GM18517 (cell line): ENCODE measurements at regions not wholly inside any gene's neighbourhood (a gene's known extent, or its start where the extent isn't known, plus 50 kb on each side); places are given as distances from the start of the nearest gene placed in this dataset.
"Not testable (repeated sequence)": the region's sequence is repeated elsewhere in the genome, so short reads cannot be mapped to it uniquely, and the experiment has no call there.

Source experiments
- ATAC-seq: cut with Tn5 transposase; IDR thresholded peaks from one replicate; pipeline ENCODE4 v1.9.1; 2021; ENCODE audit warnings: mild to moderate bottlenecking, moderate library complexity; ENCODE audit not compliant: unreplicated experiment

GRCh38 chr7:149683898-149684297 lies 89.5 kb downstream of the ZNF467 start:
- no peak for ATAC-seq

DNA sequence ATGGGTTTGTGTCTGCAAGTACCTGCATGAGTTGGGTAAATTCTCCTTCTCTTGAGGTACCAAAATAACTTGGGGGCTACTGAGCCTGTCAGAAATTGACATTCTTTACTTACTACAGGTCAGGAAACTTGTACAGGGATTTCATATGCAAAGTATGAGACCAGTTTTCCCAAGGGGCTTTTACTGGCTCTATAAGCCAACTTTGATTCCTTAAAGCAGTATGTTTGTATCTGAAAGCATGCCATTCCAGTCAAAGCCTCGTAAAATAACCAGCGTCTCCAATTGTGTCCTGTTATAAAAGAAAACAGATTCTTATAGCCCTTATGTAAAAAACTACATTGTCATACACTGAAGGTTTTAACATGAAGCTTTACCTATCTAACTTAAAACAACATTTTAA lies 90.2 kb downstream of the ZNF467 start:
- ATAC-seq = no peak

- ATAC-seq = no peak
These were observed 91.3 kb downstream of the ZNF467 start for GRCh38 chr7:149682038-149682437.

GRCh38 chr7:149681274-149681673 lies 92.1 kb downstream of the ZNF467 start:
- no peak for ATAC-seq

DNA sequence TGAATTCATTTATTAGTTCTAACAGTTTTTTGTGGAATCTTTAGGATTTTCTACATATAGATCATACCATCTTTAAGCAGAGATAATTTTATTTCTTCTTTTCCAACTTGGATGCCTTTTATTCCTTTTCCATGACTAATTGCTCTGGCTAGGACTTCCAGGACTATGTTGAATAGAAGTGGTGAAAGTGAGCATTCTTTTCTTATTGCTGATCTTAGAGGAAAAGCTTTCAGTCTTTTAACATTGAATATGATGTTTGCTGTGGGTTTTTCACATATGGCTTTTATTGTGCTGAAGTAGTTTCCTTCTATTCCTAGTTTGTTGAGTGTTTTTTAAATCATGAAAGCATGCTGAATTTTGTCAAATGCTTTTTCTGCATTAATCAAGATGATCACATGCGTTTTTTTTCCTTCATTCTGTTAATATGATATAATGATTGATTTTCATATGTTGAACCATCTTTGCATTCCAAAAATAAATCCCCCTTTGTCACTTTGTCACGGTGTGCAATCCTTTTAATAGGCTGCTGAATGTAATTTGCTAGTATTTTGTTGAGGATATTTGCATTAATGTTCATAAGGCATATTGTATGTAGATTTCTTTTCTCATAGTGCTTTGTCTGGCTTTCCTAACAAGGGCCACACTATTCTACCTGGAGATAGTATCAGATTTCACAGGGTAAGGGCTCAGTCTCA lies 92.9 kb downstream of the ZNF467 start:
- no peak for ATAC-seq

- ATAC-seq = not testable (repeated sequence)
These were observed 98.5 kb downstream of the ZNF467 start for GRCh38 chr7:149674728-149675385.

- ATAC-seq = no peak
These were observed 100.4 kb downstream of the ZNF467 start for GRCh38 chr7:149673006-149673405.

- ATAC-seq = no peak
These were observed 103.1 kb downstream of the ZNF467 start for GRCh38 chr7:149670288-149670687.

GRCh38 chr7:149669121-149669818 lies 104.1 kb downstream of the ZNF467 start:
- ATAC-seq = no peak

- ATAC-seq = no peak
These were observed 106.9 kb downstream of the ZNF467 start for GRCh38 chr7:149666360-149666945.

- ATAC-seq = not testable (repeated sequence)
These were observed 107.8 kb downstream of the ZNF467 start for GRCh38 chr7:149665618-149666017.

GRCh38 chr7:149664666-149665065 lies 108.7 kb downstream of the ZNF467 start:
- ATAC-seq = no peak

DNA sequence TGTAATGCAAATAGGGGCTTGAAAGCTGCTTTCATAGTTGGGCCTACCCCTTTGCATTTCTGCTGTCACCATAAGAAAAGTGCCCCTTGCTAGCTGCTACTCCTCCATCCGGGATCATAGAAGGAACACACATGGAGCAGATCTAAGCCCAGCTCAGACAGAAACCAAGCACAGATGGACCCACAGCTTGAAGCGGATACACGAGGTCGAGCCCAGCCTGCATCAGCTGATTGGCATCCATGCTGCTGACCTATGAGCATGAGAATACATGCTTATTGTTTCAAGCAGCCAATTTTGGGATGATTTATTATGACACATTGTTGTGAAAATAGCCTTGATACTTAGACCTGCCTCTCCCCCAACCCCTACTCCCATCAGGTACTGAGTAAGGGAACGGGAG lies 109.2 kb downstream of the ZNF467 start:
- no peak for ATAC-seq

- ATAC-seq = peak; percentile 90
These were observed 110.7 kb downstream of the ZNF467 start for GRCh38 chr7:149662591-149663095.

DNA sequence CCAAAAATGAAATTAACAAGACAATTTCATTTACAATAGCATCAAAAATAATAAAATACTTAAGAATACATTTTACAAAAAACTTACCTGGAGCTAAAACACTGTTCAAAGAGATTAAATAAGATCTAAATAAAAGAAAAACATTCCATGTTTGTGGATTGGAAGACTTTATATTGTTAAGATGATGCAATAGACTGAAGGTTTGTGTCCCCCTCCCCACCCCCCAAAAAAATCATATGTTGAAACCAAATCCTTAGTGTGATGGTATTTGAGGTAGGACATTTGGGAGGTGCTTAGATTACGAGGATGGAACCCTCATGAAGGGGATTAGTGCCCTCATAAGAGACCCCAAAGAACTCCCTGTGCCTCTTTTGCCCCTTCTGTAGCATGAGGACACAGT lies 117.6 kb downstream of the ZNF467 start:
- no peak for ATAC-seq

DNA sequence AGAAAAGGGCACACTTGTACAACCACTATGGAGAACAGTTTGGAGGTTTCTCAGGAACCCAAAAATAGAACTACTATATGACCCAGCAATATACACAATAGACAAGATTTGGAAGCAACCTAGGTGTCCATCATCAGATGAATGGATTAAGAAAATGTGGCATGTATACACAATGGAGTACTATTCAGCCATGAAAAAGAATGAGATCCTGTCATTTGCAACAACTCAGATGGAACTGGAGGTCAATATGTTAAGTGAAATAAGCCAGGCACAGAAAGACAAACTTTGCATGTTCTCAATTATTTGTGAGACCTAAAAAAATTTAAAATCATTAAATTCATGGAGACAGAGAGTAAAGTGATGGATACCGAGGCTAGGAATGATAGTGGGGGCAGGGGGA lies 118.8 kb downstream of the ZNF467 start:
- no peak for ATAC-seq

DNA sequence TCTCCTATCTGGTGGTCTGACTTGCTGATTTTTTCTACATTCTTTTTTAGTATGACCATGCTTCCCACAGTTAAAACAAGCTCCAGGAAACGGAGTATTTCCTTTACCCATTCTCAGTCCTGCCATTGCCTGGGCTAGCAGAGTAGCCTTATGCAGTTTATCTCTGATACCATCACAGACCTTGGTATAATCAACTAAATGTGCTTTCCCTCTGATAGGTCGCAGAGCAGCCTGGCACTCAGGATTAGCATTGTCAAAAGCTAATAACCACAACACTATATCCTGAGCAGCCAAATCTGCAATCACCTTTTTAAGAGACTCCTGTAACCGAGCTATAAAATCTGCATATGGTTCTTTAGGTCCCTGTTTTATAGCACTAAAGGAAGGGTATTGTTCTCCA lies 123.2 kb downstream of the ZNF467 start:
- not testable (repeated sequence) for ATAC-seq

GRCh38 chr7:149644754-149645153 lies 128.6 kb downstream of the ZNF467 start:
- no peak for ATAC-seq

DNA sequence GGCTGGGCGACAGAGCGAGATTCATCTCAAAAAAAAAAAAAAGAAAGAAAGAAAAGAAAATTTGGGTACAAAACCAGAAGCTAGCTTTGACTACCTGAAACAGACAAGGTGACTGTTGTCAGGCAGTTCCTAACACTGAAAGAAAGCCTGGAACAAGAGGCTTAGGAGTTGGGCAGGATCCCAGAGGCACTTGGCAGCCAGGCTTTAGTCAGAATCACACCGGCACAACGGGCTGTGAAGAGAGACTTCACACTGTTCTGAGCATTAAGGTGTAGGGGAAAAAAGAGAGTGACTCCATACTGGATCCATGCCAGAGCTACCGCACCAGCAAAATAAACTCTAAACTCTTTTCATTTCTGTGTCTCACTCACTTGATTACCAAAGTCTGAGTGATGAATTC lies 130.8 kb downstream of the ZNF467 start:
- ATAC-seq = no peak

- ATAC-seq = no peak
These were observed 134.6 kb downstream of the ZNF467 start for GRCh38 chr7:149638566-149639320.
